HG02840 (cell line): ENCODE measurements at regions not wholly inside any gene's neighbourhood (a gene's known extent, or its start where the extent isn't known, plus 50 kb on each side); places are given as distances from the start of the nearest gene placed in this dataset.
"Not testable (repeated sequence)": the region's sequence is repeated elsewhere in the genome, so short reads cannot be mapped to it uniquely, and the experiment has no call there.

Source experiments
- ATAC-seq: cut with Tn5 transposase; IDR thresholded peaks from one replicate; pipeline ENCODE4 v1.9.1; 2021; ENCODE audit warnings: mild to moderate bottlenecking, moderate library complexity, moderate number of reproducible peaks; ENCODE audit not compliant: unreplicated experiment, low FRiP score

GRCh38 chr11:98507208-98507607 lies 513.5 kb upstream of the CNTN5 start:
- no peak for ATAC-seq

- no peak for ATAC-seq
Measured at GRCh38 chr11:98512938-98513337, 507.8 kb upstream of the CNTN5 start.

DNA sequence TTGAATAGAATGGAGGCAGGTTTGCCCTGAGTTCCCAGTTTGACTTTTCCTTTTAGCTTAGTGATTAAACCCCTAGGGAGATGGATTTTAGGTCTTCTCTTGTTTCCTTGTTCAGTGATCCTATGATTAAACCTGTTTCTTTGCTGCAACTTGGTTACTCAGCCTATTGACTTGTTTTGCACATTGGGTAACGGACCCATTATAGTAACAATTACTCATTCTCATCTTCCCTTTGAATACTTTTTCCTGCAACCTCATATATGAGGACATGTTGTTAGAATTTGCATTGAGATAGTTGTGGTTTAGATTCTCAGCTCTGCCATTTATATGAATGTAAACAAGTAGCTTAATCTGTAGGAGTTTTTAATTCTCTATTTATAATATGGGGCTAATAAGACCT lies 489.2 kb upstream of the CNTN5 start:
- ATAC-seq: no peak

DNA sequence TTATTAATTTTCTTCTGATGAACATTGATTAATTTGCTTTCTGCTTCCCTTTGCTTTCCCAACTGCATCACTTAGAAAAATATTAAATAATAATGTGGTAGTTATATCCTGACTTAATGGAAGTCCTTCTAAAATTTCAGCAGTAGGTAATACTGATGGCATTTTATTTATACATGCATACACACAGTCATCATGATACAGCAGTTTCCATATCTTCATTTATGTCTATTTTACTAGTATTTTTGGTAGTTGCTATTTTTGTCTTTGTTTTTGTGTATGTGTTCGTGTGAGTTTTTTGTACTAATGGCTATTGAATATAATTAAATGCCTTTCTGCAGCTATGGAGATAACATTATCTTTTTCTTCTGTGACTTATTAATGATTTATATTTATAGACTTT lies 484.7 kb upstream of the CNTN5 start:
- no peak for ATAC-seq

DNA sequence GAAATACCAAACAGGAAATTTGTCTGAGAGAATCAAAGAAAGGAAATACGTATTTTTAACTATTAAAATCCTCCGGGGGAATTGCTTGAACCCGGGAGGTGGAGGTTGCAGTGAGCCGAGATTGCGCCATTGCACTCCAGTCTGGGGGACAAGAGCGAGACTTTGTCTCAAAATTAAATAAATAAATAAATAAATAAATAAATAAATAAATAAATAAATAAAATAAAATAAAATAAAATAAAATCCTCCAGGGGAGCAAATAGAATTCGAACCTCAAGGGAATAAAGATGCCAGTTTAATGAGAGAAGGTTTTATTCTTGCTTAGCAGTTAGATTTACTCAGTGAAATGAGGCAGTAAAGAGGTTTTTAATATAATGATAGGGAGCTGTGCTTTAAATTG lies 482.4 kb upstream of the CNTN5 start:
- ATAC-seq: not testable (repeated sequence)

DNA sequence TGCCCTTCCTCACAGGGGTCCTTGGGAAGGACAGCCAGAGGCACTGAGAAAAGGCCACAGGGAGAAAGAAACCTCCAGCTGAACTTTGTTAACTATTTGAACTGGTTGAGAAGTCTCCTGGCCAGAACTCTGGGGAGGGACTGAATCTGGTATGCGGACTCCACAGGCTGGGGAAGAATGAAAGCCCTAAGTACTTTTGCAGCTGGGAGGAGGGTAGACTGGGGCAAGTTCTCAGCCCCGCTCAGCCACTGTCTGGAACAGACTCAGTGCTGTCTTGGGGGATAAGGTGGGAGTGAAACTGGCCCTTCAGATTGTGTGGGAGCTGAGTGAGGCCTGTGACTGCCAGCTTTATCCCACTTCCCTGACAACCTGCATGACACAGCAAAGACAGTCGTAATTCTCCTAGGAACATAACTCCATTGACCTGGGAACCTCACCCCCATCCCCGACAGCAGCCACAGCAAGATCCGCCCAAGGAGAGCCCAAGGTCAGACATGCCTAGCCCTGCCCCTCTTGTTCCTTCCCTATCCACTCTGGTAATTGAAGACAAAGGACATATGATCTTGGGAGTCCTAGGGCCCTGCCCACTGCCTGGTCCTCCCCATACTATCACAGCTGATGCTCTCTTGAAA lies 475.1 kb upstream of the CNTN5 start:
- no peak for ATAC-seq

GRCh38 chr11:98549571-98549970 lies 471.2 kb upstream of the CNTN5 start:
- ATAC-seq: no peak

DNA sequence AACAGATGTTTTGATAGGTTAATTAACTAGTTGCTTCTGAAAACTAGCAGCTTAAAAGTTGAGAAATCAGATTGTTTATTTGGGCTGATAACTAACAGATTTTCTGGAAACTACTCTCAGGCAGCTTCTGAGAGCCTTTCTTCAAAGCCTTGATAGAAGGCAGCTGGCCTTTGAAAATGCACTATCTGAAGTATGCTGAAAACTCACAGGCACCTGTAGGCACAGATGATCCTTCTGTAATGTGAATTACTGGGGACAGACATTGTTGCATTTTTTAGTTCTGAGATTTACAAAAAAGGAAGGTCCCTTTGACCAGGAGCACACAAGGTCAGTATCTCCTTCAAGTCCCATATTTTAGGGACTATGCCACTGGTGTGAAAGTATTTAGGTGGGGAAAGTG lies 460.8 kb upstream of the CNTN5 start:
- no peak for ATAC-seq

DNA sequence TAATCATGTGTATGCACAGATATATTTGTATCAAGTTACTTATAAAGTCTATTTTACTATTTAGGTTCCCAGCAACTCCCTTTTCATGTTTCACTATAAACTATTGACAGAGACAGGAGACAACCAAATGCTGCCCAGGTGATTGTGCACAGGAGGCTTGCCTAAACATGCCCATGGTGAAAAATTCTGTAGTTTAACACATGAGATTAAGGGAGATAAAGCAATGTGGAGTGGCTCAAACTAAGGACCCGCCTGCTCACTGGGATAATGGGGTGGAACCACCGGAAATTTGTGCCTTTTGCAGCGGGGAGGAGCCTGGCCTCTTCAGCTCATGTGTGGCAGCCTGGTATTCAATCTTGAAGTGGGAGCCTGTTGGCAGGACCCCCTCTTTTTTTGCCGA lies 459.5 kb upstream of the CNTN5 start:
- no peak for ATAC-seq

DNA sequence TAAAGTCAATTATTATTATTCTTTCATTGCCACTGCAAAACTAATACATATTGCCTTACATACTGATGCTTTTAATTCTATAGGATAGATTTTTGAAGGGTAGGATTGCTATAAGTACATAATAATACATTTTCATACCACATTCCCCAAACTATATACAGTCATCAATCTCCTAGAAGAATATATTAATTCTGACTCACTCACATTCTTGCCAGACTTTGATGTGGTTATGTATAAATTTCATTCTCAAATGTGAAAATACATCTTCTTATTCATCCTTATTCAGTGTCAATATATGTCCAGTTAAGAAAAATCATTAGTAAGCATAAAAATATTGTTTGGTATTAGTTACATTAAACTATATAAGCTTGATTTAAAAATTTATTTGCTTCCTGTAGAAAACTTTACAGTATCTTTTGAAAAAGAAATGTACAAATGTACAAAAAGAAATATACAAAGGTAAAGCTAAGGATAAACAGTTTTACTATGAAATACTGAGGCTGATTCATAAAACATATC lies 458.8 kb upstream of the CNTN5 start:
- no peak for ATAC-seq

- ATAC-seq: no peak
Measured at GRCh38 chr11:98564233-98564632, 456.5 kb upstream of the CNTN5 start.

DNA sequence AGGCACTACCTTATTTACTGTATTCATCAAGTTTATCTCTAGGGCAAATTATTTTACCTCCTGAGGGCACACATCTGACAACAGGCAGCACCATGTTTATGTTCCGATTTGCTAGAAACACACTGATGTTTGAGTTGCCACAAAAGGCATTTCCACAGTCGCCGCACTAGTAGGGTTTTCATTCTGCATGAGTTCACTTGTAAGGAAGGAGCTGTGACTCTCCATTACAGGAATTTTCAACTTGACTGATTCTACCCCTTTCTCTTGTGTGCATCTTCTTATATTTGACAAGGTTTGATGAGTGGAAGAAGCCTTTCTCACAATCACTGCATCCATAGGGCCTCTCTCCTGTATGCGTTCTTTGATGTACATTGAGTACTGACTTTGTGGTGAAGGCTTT lies 455.9 kb upstream of the CNTN5 start:
- ATAC-seq: no peak

DNA sequence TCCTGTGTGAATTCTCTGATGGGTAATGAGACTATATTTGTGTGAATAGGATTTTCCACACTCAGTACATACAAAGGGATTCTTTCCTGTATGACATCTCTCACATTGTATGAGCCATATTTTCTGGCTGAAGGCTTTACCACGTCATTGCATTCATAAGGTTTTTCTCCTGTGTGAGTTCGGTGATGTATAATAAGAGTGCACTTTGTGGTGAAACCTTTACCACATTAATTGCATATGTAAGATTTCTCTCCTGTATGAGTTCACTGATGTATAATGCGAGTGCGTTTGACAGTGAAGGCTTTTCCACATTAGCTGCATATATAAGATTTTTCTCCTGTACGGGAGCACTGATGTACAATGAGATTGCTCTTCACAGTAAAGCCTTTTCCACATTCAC lies 455.4 kb upstream of the CNTN5 start:
- ATAC-seq: no peak

GRCh38 chr11:98566978-98567377 lies 453.8 kb upstream of the CNTN5 start:
- ATAC-seq: no peak

DNA sequence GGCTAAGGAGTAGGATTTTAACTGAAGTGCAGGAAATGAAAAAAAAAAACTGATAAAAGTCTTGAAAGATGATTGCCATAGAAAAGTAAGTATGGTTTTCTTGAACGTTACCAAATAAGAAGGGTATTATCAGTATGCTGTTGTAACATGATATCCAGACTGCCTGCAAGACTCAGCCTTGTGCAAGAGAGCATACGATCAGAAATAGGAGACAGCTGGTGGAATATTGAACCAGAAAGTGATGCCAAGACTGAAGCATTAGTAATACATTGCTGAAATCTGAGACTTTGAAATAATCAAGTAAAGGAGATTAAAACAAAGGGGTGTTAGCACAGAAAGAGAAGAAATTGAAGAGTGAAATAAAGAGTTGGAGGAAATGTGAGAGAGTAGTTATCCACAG lies 452.7 kb upstream of the CNTN5 start:
- ATAC-seq: no peak

GRCh38 chr11:98572941-98573340 lies 447.8 kb upstream of the CNTN5 start:
- no peak for ATAC-seq

DNA sequence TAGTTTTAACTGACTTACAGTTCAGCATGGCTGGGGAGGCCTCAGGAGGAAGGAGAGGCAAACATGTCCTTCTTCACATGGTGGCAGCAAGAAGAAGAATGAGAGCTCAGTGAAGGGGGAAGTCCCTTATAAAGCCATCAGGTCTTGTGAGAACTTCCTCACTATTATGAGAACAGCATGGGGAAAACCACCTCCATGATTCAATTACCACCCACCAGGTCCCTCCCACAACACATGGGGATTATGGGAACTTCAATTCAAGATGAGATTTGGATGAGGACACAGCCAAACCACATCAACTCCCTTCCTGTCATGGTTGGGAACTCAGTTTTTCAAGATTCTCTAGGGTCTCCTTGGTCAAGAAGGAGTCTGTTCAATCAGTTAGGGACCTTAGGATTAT lies 432.9 kb upstream of the CNTN5 start:
- ATAC-seq: no peak

DNA sequence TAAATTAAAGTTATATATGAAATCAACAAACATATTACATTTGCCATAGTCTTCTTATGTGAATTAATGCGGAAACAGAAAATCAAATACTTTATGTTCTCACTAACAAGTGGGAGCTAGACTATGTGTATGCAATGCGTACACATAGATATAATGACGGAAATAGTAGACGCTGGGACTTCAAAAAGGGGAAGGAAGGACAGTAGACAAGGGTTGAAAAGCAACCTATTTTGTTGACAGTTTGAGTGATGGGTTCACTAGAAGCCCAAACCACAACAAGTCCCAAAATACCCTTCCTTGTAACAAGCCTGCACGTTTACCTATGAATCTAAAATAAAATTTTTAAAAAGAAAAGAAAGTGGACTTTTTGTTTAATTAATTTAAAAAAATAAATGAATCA lies 430.8 kb upstream of the CNTN5 start:
- no peak for ATAC-seq

DNA sequence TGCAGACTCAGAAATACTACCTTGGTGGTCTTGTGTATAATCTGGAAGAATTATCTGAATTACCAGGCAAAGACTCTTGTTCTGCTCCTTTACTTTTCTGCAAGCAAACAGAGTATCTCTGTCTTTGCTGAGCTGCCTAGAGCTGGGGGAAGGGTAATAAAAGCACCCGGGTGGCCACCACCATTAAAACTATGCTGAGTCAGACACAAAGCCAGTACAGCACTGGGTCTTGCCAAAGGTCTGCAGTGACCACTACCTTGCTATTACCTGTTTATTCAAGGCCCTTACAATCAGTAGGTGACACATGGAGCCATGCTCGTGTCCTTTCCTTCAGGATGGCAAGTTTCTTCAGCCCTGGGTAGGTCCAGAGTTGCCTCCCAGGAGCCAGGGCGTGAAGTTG lies 420.6 kb upstream of the CNTN5 start:
- no peak for ATAC-seq

GRCh38 chr11:98600786-98601773 lies 419.7 kb upstream of the CNTN5 start:
- ATAC-seq: no peak

GRCh38 chr11:98616098-98616655 lies 404.6 kb upstream of the CNTN5 start:
- no peak for ATAC-seq
